HPDE6-E6E7 (cell line): ENCODE measurements at regions not wholly inside any gene's neighbourhood (a gene's known extent, or its start where the extent isn't known, plus 50 kb on each side); places are given as distances from the start of the nearest gene placed in this dataset.
"Not testable (repeated sequence)": the region's sequence is repeated elsewhere in the genome, so short reads cannot be mapped to it uniquely, and the experiment has no call there.

Source experiments
- DNase-seq: peaks from one replicate; pipeline ENCODE4 v3.0.0; 2011; ENCODE audit warnings: missing footprints; ENCODE audit errors: extremely low spot score

DNA sequence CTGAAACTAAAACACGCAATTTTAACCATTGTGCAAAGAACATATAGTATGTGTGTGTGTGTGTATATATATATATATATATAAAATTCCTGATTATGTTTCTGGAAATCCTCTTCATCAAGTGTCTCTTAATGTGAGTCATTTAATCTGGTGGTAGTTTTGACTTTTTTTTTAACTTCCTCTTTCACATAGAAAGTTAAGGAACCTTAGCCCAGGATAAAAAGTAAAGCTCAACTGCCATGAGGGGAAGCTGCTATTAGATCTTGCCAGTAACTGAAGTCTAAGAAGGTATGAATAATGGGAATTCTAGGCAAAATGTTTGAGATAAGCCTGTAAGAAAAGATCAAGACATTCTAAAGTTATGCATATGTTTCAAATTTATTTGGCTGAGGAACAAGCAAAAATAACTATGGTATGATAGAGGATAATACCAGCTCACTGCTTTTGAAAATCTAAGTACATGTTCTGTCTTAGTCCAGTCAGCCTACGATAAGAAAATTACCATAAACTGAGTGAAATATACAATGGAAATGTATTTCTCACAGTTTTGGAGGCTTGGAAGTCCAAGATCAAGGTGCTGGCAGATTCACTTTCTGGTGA is 757.0 kb downstream of the TRAM1L1 start:
- DNase-seq, result no peak

DNA sequence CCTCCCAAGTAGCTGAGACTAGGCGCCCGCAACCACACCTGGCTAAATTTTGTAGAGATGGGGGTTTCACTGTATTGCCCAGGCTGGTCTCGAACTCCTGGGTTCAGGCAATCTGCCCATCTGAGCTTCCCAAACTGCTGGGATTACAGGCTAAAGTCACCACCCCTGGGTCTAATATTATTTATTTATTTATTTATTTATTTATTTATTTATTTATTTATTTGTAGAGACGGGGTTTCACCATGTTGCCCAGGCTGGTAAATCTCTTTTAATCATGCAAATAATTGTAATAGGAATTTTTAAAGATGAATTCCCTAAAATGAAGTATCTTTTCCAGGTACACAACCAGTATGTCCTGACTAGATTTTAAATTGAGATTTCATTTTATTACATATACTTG is 761.8 kb downstream of the TRAM1L1 start:
- DNase-seq, result no peak

DNA sequence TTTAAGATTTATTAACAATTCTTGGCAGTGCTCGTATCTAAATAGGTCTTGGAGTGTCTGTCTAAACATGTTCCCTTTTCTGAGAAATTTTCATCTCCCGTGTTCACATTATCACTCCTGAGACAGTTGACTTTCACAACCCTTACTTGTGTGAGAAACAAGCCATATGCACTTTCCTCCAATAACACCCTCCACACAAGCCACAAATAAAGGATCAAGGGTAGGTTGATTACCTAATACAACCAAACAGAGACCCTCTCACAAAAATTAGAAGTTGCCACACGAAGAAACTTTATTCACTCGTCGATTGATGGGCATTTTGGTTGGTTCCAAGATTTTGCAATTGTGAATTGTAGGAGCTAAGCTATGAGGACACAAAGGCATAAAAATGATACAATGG is 763.9 kb downstream of the TRAM1L1 start:
- no peak for DNase-seq

DNA sequence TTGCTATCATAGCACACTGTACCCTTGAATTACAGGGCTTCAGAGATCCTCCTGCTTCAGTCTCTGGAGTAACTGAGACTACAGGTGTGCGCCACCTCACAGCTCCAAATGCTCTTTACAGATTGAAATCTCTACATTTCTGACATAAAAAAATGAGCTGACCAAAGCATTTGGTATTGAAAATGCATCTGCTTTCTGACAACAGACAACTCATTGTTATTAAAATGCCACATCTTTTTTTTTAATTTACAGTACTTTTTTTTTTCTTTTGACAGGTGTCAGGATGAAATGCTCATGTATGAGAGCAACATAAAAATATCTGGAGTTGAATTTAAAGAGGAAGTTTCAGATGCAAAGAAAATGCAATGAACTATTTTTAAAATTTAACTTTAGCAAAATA is 764.5 kb downstream of the TRAM1L1 start:
- DNase-seq, result no peak

DNA sequence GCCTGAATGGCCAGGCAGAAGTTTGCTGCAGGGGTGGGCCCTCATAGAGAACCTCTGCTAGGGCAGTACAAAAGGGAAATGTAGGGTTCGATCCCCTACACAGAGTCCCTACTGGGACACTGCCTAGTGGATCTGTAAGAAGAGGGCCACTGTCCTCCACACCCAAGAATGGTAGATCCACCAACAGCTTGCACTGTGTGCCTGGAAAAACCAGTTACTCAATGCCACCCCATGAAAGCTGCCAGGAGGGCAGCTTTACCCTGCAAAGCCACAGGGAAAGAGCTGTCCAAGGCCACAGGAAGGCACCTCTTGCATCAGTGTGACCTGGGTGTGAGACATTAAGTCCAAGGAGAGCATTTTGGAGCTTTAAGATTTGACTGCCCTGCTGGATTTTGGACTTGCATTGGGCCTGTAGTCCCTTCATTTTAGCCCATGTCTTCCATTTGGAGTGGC is 781.6 kb downstream of the TRAM1L1 start:
- no peak for DNase-seq

DNA sequence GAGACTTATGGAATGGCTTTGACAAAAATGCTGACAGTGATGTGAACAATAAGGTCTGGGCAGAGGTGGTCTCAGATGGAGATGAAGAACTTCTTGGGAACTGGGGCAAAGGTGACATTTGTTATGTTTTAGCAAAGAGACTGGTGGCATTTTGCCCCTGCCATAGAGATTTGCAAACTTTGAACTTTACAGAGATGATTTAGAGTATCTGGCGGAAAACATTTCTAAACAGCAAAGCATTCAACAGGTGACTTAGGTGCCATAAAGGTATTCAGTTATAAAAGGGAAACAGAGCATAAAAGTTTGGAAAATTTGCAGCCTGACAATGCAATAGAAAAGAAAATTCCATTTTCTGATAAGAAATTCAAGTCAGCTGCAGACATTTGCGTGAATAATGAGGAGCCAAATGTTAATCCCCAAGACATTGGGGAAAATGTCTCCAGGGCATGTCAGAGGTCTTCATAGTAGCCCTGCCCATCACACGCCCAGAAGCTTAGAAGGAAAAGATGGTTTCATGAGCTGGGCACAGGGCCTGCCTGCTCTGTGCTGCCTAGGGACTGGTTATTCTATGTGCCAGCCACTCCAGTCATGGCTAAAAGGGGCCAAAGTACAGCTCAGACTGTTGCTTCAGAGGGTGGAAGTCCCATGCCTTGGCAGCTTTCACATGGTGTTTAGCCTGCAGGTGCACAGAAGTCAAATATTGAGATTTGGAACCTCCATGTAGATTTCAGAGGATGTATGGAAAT is 782.2 kb downstream of the TRAM1L1 start:
- no peak for DNase-seq

DNA sequence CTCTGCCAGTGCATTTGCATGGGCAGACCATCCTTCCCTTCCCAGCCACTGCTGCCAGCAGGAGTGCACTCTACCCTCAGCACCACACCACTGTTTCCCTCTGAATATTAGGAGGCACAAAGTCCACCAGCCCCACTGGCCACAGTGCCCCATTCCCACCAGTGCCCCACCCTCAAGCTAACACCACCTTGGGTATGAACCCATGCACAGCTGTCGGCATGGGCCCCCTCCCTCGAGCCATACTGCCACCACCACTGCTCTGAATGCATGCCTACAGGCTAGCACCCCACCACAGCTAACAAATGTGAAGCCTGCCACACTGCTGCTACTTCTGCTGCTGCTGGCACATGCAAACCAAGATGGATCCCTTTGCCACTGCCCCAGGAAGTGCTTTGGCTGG is 810.4 kb downstream of the TRAM1L1 start:
- DNase-seq, result no peak

DNA sequence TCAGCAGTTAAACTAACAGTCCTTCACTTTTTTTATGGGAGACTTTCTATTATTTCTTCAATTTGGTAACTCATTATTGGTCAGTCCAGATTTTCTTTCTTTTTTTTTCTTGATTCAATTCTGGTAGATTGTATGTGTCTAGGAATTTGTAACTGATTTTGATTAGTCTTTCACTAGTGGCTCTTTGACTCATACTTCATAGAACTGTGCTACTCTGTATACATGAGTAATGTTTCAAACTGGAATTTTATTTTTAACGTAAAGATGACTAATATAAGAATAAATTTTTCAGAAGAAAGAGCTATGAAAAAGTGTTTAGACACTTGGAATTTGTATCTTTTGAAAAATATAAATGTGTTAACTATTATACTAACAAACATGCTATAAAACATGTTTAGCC is 813.0 kb downstream of the TRAM1L1 start:
- DNase-seq, result no peak

DNA sequence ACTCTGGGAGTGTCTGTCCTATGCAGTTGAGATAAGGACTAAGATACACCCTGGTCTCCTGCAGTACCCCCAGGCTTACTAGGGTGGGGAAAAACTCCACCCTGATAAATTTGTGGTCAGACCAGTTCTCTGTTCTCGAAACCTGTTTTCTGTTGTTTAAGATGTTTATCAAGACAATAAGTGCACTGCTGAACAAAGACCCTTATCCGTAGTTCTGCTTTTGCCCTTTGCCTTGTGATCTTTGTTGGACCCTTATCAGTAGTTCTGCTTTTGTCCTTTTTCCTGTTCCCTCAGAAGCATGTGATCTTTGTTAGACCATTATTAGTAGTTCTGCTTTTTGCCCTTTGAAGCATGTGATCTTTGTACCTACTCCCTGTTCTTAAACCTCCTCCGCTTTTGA is 824.4 kb downstream of the TRAM1L1 start:
- not testable (repeated sequence) for DNase-seq

DNA sequence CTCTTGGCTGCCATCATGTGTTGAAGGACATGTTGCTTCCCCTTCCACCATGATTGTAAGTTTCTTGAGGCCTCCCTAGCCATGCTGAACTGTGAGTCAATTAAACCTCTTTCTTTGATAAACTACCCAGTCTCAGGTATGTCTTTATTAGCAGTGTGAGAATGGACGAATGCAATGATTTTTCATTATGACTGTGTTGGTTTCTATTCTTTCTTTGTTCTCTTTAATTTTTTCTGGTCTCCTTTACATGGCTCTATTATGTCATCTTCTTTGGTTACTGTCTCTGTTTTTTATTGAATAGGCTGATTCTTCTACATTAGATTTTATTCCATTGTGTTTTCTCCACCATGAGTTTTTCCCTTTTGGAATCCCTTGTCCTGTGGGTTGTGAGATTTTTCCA is 840.6 kb downstream of the TRAM1L1 start:
- no peak for DNase-seq

DNA sequence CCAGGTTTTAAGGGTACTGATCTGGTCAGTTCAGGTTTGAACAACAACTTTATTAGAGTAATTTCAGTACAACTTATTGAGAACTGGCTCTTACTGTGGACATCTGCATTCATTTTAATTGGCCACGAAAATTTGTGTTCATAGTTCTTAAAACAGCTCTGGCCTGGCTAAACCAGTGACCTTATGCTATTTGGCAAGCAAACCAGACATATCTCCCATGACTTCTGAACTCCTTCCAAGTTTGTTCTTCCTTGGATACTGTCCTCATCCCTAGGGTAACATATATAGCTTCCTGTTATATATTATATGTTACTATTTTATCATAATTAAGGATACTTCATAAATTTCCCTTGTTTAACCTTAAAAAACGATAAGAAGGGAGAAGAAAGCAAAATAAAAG is 841.9 kb downstream of the TRAM1L1 start:
- no peak for DNase-seq

DNA sequence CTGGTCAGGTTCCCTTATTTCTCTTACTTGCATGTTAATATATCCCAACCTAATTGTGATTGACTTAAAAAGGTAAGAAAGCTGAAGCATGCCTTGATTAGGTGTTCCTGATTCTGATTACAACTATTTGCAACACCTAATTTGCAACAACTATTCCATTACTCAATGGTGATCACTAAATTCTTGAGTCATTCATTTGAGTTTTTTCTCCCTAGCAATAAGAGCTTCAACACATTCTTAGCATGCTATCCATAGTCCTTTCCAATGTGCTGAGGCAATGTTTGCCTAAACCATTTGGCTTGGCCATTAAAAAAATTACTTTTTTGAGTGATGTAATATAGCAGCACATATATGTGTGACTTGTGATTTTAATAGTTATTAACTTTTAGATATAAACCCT is 851.4 kb downstream of the TRAM1L1 start:
- DNase-seq, result no peak

DNA sequence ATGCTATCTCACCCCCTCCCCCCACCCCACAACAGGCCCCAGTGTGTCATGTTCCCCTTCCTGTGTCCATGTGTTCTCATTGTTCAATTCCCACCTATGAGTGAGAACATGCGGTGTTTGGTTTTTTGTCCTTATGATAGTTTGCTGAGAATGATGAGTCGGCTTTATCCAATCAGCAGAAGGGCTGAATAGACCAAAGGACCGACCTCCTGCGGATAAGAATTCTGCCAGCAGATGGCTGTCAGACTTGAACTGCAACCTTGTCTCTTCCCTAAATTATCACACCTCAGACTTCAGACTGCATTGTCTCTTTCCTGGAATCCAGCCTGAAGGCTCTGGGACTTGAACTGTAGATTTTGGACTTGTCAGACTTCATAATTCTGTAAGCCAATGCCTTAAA is 853.4 kb downstream of the TRAM1L1 start:
- not testable (repeated sequence) for DNase-seq

DNA sequence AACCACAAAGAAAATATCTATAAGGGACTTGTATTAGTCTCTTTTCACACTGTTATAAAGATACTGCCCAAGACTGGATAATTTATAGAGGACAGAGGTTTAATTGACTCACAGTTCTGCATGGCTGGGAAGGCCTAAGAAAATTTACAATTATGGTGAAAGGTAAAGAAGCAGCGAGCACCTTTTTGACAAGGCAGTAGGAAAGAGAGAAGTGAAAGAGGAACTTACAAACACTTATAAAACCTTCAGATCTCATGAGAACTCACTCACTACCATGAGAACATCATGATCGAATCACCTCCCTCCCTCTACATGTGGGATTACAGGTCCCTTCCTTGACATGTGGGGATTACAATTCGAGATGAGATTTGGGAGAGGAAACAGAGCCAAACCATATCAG is 856.0 kb downstream of the TRAM1L1 start:
- DNase-seq, result no peak

DNA sequence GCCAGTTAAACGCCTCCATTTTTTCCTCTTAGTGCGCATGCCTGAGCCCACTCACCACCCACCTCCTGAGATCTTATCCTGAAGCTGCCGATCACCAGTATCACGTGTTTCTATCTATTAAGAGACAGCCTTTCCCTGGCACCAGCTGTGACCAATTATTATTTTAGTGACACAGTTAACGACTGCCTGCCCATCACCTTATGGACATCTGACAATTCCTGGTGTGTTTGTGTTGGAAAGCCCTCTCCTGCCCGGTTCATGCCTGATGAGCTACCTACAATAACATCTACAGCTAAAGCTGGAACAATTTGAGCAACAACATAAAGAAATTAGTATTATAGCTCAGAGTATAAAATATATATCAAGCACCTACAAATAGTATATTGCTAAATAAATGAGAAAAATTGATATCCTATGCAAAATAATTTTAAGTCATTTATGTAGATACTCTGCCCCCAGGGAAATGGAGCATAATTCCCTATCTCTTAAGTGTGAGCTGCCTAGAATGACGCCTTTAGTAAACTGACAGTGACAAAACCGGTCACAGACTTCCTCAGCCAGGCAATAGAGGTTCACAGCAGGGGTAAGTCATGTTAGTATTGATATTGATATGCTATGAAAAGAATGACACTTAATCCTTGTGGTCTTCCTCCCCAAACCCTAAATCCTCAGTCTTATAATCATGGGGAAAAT is 862.2 kb downstream of the TRAM1L1 start:
- DNase-seq, result no peak

DNA sequence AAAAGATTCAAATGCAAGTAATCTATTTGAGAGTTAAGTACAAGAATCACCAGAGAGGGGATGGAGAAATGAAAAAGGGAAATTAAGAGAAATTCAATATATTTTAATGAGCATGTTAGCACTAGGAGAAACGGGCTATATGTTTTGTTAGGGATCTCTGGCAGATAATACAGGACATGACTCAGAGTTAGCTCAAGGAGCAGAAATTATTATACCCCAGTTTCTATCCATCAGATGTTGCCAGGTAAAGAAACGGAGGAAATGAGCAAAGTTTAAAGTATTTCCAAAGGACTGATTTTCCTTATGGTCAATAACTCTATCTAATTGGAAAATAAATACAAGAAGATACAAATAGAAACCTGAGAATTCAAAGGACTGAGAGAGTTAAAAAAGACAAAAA is 867.6 kb downstream of the TRAM1L1 start:
- DNase-seq, result peak; percentile 47

DNA sequence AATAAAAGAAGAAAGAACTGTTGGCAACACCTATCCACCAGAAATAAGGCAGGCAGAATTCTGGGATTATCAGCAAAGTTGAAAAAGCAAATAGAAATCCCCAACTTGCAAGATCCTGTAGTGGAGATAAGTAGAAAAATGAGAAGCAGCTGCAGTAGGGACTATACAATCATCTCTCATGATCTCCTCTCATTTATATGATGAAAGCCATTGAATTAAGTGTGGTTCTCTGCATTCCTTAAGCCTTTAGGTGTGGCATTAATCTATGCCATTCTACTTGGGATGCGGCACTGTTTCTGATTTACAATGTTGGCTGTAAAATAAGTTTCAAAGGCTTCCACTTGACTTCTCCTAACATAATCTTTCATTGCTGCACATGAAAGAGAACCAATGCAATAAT is 869.8 kb downstream of the TRAM1L1 start:
- DNase-seq, result no peak

DNA sequence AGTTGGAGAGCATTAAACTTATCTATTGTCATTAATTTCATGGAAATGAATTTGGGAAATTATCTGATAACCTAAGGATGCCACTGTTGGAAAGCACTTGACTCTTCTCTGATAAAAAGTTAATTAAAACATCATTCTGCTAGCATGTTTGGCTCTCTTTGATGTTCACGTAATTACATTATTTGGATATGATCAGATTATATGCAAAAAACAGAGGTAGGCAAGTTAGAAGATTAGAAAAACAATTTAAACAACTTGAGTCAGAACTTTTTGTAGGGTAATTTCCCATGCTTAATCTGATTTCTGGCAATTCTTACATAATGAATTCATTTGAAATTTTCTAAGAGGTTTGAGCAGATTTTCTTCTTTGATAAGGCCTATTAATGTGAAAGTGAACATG is 882.9 kb downstream of the TRAM1L1 start:
- DNase-seq, result no peak

DNA sequence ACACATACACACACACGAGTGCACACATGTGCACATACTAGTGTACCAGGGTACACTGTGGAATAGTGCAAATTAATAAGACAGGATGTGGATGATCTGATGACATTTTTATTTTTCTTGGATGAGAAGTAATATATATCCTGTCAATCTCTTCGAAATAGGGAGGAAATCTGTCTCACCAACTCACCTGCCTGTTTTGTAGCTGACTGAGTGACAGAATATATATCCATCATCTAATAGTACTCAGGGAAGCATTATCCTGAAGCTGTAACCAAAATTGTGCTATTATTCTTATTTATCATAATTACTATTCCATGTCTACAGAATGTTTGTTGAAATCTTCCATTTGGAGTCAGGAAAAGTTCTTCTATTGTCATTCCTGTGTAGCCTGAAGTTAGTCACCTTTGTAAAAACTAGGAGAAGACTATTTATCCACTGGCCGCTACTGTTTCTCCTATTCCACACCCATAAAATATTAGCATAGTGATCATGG is 888.0 kb downstream of the TRAM1L1 start:
- DNase-seq, result no peak

DNA sequence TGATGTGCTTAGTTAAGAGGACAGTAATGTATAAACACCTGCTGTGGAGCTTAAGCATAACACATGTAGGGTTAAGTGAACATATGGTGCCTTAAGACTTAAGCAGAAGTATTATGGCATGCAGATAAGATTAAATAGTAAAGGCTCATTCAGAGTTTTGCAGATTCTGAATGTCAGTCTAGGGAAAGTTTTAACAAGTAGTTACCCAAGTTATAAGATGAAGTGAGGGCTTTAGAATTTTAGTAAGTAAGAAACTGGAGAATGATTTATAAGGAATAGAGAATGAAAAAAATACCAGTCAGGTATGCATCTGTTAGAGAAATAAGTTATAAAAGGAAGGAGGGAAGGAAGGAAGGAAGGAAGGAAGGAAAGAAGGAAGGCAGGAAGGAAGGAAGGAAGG is 902.1 kb downstream of the TRAM1L1 start:
- DNase-seq, result no peak

DNA sequence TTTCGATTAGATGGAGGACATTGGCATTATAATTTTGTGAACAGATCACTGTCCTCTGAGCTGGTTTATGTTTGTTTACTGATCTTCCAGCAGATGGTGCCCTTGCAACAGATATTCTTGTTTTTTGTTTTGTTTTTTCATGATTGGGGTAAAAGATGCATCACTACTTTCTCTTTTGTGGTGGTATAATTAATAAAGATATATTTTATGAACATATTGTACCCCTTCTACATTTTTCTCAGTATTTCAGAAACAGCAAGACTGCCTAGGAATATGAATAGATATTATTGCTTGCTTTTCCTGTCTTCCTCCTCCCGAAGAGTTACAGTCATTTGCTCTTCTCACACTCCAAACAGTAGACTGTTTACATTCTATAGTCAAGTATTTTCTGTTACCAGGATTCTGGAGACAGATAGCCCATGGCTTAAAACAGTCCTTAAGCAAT is 905.2 kb downstream of the TRAM1L1 start:
- peak; percentile 10 for DNase-seq

DNA sequence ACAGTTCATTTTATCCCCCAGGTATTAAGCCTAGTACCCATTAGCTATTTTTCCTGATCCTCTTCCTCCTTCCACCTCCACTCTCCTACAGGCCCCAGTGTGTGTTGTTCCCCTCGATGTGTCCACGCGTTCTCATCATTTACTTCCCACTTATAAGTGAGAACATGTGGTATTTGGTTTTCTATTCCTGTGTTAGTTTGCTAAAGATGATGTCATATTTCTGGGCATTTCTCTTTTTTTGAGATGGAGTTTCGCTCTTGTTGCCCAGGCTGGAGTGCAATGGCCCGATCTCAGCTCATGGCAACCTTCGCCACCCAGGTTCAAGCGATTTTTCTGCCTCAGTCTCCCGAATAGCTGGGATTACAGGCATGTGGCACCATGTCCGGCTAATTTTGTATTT is 934.0 kb downstream of the TRAM1L1 start:
- DNase-seq, result not testable (repeated sequence)

DNA sequence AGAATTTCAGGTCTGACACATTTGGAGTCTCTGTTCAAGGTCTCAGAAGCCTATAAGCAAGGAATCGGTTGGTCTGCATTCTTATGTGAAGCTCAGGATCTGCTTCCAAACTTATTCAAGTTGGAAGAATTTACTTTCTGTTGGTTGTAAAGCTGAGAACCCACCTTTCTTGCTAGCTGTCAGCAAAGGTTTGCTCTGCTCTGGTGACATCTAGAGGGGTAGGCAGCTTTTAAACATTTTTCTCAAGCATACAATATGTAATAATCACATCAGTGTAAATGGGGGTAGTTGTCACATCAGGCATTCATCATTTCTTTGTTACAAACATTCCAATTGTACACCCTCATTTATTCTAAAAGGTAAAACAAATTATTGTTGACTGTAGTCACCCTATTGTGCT is 935.2 kb downstream of the TRAM1L1 start:
- DNase-seq, result no peak
